ENCODE measurements at regions not wholly inside any gene's neighbourhood (a gene's known extent, or its start where the extent isn't known, plus 50 kb on each side); places are given as distances from the start of the nearest gene placed in this dataset.
"Not testable (repeated sequence)": the region's sequence is repeated elsewhere in the genome, so short reads cannot be mapped to it uniquely, and the experiment has no call there.

- FAIRE-seq = no peak
Measured at GRCh38 chr14:25303934-25304333, 254.0 kb upstream of the STXBP6 start.

- no peak for FAIRE-seq
Measured at GRCh38 chr14:25298238-25298637, 248.3 kb upstream of the STXBP6 start.

- FAIRE-seq = not testable (repeated sequence)
Measured at GRCh38 chr14:25290154-25290553, 240.2 kb upstream of the STXBP6 start.

GRCh38 chr14:25274529-25274928 is 224.6 kb upstream of the STXBP6 start:
- no peak for FAIRE-seq

- no peak for FAIRE-seq
Measured at GRCh38 chr14:25267186-25267585, 217.2 kb upstream of the STXBP6 start.

GRCh38 chr14:25259470-25259869 is 209.5 kb upstream of the STXBP6 start:
- FAIRE-seq = no peak

- FAIRE-seq = no peak
Measured at GRCh38 chr14:25252793-25253192, 202.8 kb upstream of the STXBP6 start.

- FAIRE-seq = no peak
Measured at GRCh38 chr14:25250516-25250915, 200.6 kb upstream of the STXBP6 start.

GRCh38 chr14:25247609-25248008 is 197.7 kb upstream of the STXBP6 start:
- no peak for FAIRE-seq

- FAIRE-seq = no peak
Measured at GRCh38 chr14:25246751-25247150, 196.8 kb upstream of the STXBP6 start.

GRCh38 chr14:25239170-25239569 is 189.2 kb upstream of the STXBP6 start:
- FAIRE-seq = no peak

- no peak for FAIRE-seq
Measured at GRCh38 chr14:25237845-25238244, 187.9 kb upstream of the STXBP6 start.

GRCh38 chr14:25233613-25234012 is 183.7 kb upstream of the STXBP6 start:
- no peak for FAIRE-seq

GRCh38 chr14:25231004-25231403 is 181.1 kb upstream of the STXBP6 start:
- FAIRE-seq = no peak

GRCh38 chr14:25226214-25226613 is 176.3 kb upstream of the STXBP6 start:
- no peak for FAIRE-seq

- FAIRE-seq = no peak
Measured at GRCh38 chr14:25222256-25222655, 172.3 kb upstream of the STXBP6 start.

- no peak for FAIRE-seq
Measured at GRCh38 chr14:25220514-25220913, 170.6 kb upstream of the STXBP6 start.

- FAIRE-seq = no peak
Measured at GRCh38 chr14:25215607-25216006, 165.7 kb upstream of the STXBP6 start.

- FAIRE-seq = no peak
Measured at GRCh38 chr14:25197885-25198284, 147.9 kb upstream of the STXBP6 start.

GRCh38 chr14:25180221-25180620 is 130.3 kb upstream of the STXBP6 start:
- no peak for FAIRE-seq

GRCh38 chr14:25178255-25178654 is 128.3 kb upstream of the STXBP6 start:
- no peak for FAIRE-seq

GRCh38 chr14:25150934-25151790 is 101.2 kb upstream of the STXBP6 start:
- peak; percentile 98 for FAIRE-seq

GRCh38 chr14:25150401-25150800 is 100.5 kb upstream of the STXBP6 start:
- FAIRE-seq = no peak

GRCh38 chr14:25140411-25140810 is 90.5 kb upstream of the STXBP6 start:
- no peak for FAIRE-seq

GRCh38 chr14:25136811-25137210 is 86.9 kb upstream of the STXBP6 start:
- FAIRE-seq = no peak

Measured in A204.1 (cell line).